ENCODE measurements at regions not wholly inside any gene's neighbourhood (a gene's known extent, or its start where the extent isn't known, plus 50 kb on each side); places are given as distances from the start of the nearest gene placed in this dataset.

GRCh38 chrX:53743244-53743643 lies 56.7 kb upstream of the HUWE1 start:
- Histone ChIP-seq H3K4me3 (no peak overlapping the region), H3K27ac (no peak overlapping the region), H3K9me3 (peaks cover 0 to 4% (median 0%) of the 10 kb centered on the region in 12 donors), H3K4me1 (no peaks in the 10 kb centered on the region), H3K36me3 (no peaks in the 10 kb centered on the region), H3K27me3 (peaks cover 0 to 7% (median 0%) of the 10 kb centered on the region in 9 donors)
- intact Hi-C loops (cut with DNase I) = no loop called here
- TF ChIP-seq CTCF (IDR thresholded peaks at IDR 0.05) (no peak), POLR2A (IDR thresholded peaks at IDR 0.05) (no peak)
- ATAC-seq = no peak
- WGBS, 4 donors = 85 to 94% (median 91%) methylated on average over 1 of the region's 1 CpG
- DNase-seq = no peak

DNA sequence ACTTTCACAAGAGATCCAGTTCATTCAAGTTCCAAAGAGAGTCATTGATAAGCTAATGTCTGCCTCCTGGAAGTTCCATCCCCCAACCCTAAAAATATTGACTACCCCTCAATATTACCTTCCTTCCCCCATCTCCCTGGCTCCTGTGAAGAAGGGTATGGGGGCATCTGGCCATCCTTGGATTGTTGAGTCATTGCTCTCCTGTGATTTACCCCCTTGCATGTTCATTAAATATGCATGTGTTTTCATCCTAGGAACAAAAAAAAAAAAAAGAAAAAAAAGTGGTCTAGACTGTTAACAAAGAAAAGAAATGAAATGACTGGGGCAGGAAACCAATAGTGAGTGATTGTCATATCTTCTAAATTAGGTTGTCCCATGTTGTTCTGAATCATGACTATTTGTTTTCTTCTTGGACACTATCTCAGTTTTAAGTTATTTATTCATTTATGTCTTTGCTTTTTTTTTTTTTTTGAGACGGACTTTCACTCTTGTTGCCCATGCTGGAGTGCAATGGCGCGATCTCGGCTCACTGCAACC lies 51.9 kb upstream of the HUWE1 start:
- no peak overlapping the region for H3K27ac ChIP-seq
- no peaks in the 10 kb centered on the region for H3K9me3 ChIP-seq
- H3K4me1 ChIP-seq = no peaks in the 10 kb centered on the region

More for the DNA sequence above, 51.9 kb upstream of the HUWE1 start:
- intact Hi-C loops (cut with DNase I) = no loop called here
- Histone ChIP-seq H3K36me3 (no peaks in the 10 kb centered on the region), H3K4me3 (no peak overlapping the region), H3K27me3 (peaks cover 0 to 7% (median 0%) of the 10 kb centered on the region in 9 donors)
- TF ChIP-seq CTCF (IDR thresholded peaks at IDR 0.05) (no peak), POLR2A (IDR thresholded peaks at IDR 0.05) (no peak)
- WGBS, 4 donors = 85 to 100% (median 87%) methylated on average over 1 to 4 of the region's 4 CpGs; no CpG with 5 or more reads in 1 of the 4 donors
- no peak for ATAC-seq
- DNase-seq = no peak
